ENCODE measurements at regions not wholly inside any gene's neighbourhood (a gene's known extent, or its start where the extent isn't known, plus 50 kb on each side); places are given as distances from the start of the nearest gene placed in this dataset.

DNA sequence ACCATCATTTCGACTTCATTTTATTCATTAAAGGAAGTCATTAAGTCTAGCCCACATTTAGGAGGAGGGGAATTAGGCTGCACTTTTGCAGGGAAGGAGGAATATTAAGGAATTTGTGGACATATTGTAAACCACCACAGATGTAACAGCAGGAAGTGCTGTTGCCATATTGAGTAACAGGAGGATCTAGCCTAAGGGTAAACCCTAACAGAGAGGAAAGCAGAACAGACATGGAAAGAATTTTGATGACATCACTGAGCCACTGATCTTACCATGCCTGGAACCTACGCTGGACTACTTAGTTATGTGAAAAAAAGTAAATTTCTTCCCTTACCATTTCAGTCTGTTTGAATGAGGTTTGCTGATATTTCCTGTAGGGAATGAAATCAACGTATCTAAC is 100.7 kb upstream of the ATF7IP start:
- Mint-ChIP-seq H3K4me1 (peaks cover 4% of the 10 kb centered on the region), H3K36me3 (ENCODE audit: low read depth) (no peaks in the 10 kb centered on the region), H3K27me3 (no peaks in the 10 kb centered on the region), H3K27ac (no peak overlapping the region), H3K4me3 (no peak overlapping the region)
- no peak for ATAC-seq
- H3K9me3 ChIP-seq (ENCODE audit: control insufficient read depth, low read length, poor library complexity, severe bottlenecking), result peaks cover 2% of the 10 kb centered on the region
- DNase-seq, result no peak

- no peak overlapping the region for H3K27ac Mint-ChIP-seq
- DNase-seq (no peak), ATAC-seq (no peak)
- H3K9me3 ChIP-seq (ENCODE audit: control insufficient read depth, low read length, poor library complexity, severe bottlenecking), result peaks cover 2% of the 10 kb centered on the region
- H3K4me3 Mint-ChIP-seq, result no peak overlapping the region
- no peaks in the 10 kb centered on the region for H3K36me3 Mint-ChIP-seq (ENCODE audit: low read depth)
- peaks cover 4% of the 10 kb centered on the region for H3K4me1 Mint-ChIP-seq
- H3K27me3 Mint-ChIP-seq, result no peaks in the 10 kb centered on the region
Measured at GRCh38 chr12:14268120-14268515, 97.4 kb upstream of the ATF7IP start.

GRCh38 chr12:14270392-14270791 is 95.1 kb upstream of the ATF7IP start:
- Mint-ChIP-seq H3K4me3 (no peak overlapping the region), H3K36me3 (ENCODE audit: low read depth) (no peaks in the 10 kb centered on the region), H3K27ac (no peak overlapping the region), H3K27me3 (no peaks in the 10 kb centered on the region), H3K4me1 (peaks cover 7% of the 10 kb centered on the region)
- DNase-seq (no peak), ATAC-seq (no peak)
- H3K9me3 ChIP-seq (ENCODE audit: control insufficient read depth, low read length, poor library complexity, severe bottlenecking), result no peaks in the 10 kb centered on the region

DNA sequence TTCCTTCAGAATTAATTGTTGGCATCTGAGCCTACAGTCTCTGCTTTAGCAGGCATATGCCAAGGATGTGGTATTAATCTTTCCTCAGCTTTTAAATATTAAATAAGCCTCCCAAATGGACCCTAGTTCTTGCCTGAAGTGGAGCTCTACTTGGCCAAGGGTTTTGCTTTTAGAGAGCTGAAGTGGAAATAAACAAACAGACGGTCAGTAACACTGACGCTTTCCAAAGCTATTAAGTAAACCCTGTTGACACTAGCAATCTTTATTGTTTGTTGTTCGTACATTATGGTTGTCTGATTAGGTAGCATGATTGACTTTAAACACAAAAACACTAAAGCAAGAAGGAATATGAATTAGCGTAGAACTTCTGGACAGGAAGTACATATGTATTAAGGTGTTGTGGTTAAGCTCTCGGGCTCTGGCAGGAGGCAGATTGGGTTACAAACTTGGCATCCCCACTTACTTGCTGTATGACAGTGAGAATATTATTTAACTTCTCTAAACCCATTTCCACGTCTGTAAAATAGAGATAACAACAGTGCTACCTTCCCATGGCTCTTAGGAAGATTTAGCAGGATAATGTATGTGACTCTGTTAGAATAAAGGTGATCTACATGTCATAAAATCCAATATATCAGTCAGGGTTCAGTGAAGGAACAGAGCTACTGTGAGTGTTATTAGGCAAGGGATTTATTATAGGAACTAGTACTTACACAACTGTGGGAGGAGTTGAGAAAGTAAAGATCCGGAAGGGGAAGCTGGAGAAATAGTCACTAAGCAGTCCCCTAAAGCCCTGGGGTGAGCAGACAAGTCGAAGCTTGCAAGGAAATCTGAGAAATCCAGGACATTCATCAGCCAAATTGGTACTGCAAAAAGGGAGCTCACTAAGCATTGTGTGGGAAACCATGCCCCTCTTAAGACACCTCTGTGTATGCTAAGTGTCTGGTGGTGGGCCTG is 92.2 kb upstream of the ATF7IP start:
- Mint-ChIP-seq H3K27me3 (no peaks in the 10 kb centered on the region), H3K4me3 (no peak overlapping the region), H3K27ac (no peak overlapping the region), H3K36me3 (ENCODE audit: low read depth) (no peaks in the 10 kb centered on the region), H3K4me1 (peaks cover 11% of the 10 kb centered on the region)
- H3K9me3 ChIP-seq (ENCODE audit: control insufficient read depth, low read length, poor library complexity, severe bottlenecking), result no peaks in the 10 kb centered on the region
- no peak for DNase-seq
- ATAC-seq, result peak; percentile 50

GRCh38 chr12:14273913-14274311 is 91.6 kb upstream of the ATF7IP start:
- Mint-ChIP-seq H3K36me3 (ENCODE audit: low read depth) (no peaks in the 10 kb centered on the region), H3K4me1 (peaks cover 11% of the 10 kb centered on the region), H3K27me3 (no peaks in the 10 kb centered on the region), H3K27ac (no peak overlapping the region), H3K4me3 (no peak overlapping the region)
- DNase-seq (no peak), ATAC-seq (no peak)
- H3K9me3 ChIP-seq (ENCODE audit: control insufficient read depth, low read length, poor library complexity, severe bottlenecking), result no peaks in the 10 kb centered on the region

DNA sequence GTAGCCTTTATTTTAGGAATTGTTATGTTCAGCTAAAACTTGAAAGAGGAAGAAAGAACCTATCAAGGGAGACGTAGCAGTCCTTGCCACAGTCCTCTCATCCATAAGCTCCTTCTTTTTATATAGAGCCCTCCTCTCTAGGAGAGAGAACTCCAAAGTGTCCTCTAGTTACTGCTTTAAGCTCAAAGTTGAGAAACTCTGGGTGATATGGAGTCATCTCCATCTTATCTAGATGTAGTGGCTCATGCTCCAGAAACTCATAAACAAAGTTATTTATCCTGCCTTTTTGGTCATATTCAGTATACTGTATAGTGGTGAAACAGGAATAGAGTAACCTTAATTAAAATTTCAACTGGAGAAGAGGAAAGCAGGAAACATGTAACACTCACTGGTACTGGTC is 90.4 kb upstream of the ATF7IP start:
- DNase-seq (no peak), ATAC-seq (no peak)
- Mint-ChIP-seq H3K4me3 (no peak overlapping the region), H3K27me3 (no peaks in the 10 kb centered on the region), H3K36me3 (ENCODE audit: low read depth) (no peaks in the 10 kb centered on the region), H3K27ac (no peak overlapping the region), H3K4me1 (peaks cover 11% of the 10 kb centered on the region)
- H3K9me3 ChIP-seq (ENCODE audit: control insufficient read depth, low read length, poor library complexity, severe bottlenecking), result no peaks in the 10 kb centered on the region

DNA sequence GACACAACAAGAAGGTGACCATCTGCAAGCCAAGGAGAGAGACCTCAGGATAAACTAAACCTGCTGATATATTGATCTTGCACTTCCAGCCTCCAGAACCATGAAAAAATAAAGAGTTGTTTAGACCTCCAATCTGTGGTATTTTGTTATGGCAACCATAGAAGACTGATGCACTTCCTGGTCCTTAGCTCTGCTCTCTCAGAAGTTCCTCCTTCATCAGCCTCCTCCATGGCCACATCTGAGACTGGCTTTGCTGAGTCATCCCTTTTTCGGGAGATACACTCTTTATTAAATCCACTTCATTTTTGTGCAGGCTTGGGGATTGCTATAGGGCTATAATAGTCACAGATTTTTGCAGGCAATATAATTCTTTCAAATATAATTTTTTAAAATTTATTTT is 89.6 kb upstream of the ATF7IP start:
- Mint-ChIP-seq H3K4me3 (no peak overlapping the region), H3K27me3 (no peaks in the 10 kb centered on the region), H3K36me3 (ENCODE audit: low read depth) (peaks cover 2% of the 10 kb centered on the region), H3K27ac (no peak overlapping the region), H3K4me1 (peaks cover 11% of the 10 kb centered on the region)
- DNase-seq (no peak), ATAC-seq (peak; percentile 54)
- H3K9me3 ChIP-seq (ENCODE audit: control insufficient read depth, low read length, poor library complexity, severe bottlenecking), result no peaks in the 10 kb centered on the region

GRCh38 chr12:14278294-14278953 is 87.1 kb upstream of the ATF7IP start:
- Mint-ChIP-seq H3K27me3 (no peaks in the 10 kb centered on the region), H3K36me3 (ENCODE audit: low read depth) (peaks cover 2% of the 10 kb centered on the region), H3K27ac (no peak overlapping the region), H3K4me1 (peaks cover 4% of the 10 kb centered on the region), H3K4me3 (no peak overlapping the region)
- no peak for DNase-seq
- peak; percentile 25 for ATAC-seq
- no peaks in the 10 kb centered on the region for H3K9me3 ChIP-seq (ENCODE audit: control insufficient read depth, low read length, poor library complexity, severe bottlenecking)

DNA sequence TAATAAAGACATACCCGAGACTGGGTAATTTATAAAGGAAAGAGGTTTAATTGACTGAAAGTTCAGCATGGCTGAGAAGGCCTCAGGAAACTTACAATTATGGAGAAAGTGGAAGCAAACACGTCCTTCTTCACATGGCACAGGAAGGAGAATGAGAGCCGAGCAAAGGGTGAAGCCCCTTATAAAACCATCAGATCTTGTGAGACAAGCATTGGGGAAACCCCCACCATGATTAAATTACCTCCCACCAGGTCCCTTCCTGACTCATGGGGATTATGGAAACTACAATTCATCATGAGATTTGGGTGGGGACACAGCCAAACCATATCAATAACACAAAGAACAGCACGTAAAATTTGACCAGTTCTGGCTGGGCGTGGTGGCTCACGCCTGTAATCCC is 85.6 kb upstream of the ATF7IP start:
- no peak for DNase-seq
- H3K9me3 ChIP-seq (ENCODE audit: control insufficient read depth, low read length, poor library complexity, severe bottlenecking), result no peaks in the 10 kb centered on the region
- no peak for ATAC-seq
- no peaks in the 10 kb centered on the region for H3K27me3 Mint-ChIP-seq
- H3K4me1 Mint-ChIP-seq, result peaks cover 4% of the 10 kb centered on the region
- no peak overlapping the region for H3K4me3 Mint-ChIP-seq
- no peak overlapping the region for H3K27ac Mint-ChIP-seq
- peaks cover 2% of the 10 kb centered on the region for H3K36me3 Mint-ChIP-seq (ENCODE audit: low read depth)

DNA sequence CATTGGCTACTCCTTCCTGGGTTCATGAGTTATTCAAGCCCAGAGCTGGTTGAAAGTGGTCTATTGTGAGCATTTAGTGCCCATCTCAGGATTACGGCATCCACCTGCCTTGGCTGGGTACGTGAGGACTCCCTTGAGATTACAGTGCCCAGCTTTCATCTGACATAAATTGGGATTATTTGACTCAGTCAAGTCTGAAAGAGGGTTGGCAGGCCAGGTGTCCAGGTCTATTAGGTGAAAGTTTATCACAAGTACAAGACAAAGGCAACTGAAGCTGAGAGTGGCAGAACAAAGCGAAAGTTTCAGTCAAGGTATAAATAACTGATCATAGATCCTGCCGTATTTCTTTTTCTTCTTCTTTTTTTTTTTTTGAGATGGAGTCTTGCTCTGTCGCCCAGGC is 84.6 kb upstream of the ATF7IP start:
- ATAC-seq (no peak), DNase-seq (no peak)
- Mint-ChIP-seq H3K4me3 (no peak overlapping the region), H3K27me3 (no peaks in the 10 kb centered on the region), H3K27ac (no peak overlapping the region), H3K4me1 (peaks cover under 1% of the 10 kb centered on the region), H3K36me3 (ENCODE audit: low read depth) (peaks cover 2% of the 10 kb centered on the region)
- H3K9me3 ChIP-seq (ENCODE audit: control insufficient read depth, low read length, poor library complexity, severe bottlenecking), result no peaks in the 10 kb centered on the region

GRCh38 chr12:14281539-14281938 is 83.9 kb upstream of the ATF7IP start:
- DNase-seq (no peak), ATAC-seq (no peak)
- Mint-ChIP-seq H3K27ac (no peak overlapping the region), H3K4me3 (no peak overlapping the region), H3K27me3 (no peaks in the 10 kb centered on the region), H3K4me1 (no peaks in the 10 kb centered on the region), H3K36me3 (ENCODE audit: low read depth) (peaks cover 2% of the 10 kb centered on the region)
- no peaks in the 10 kb centered on the region for H3K9me3 ChIP-seq (ENCODE audit: control insufficient read depth, low read length, poor library complexity, severe bottlenecking)

- no peak for ATAC-seq
- H3K4me3 Mint-ChIP-seq, result no peak overlapping the region
- H3K9me3 ChIP-seq (ENCODE audit: control insufficient read depth, low read length, poor library complexity, severe bottlenecking), result no peaks in the 10 kb centered on the region
- H3K27ac Mint-ChIP-seq, result no peak overlapping the region
- H3K36me3 Mint-ChIP-seq (ENCODE audit: low read depth), result peaks cover 2% of the 10 kb centered on the region
- DNase-seq, result no peak
- H3K27me3 Mint-ChIP-seq, result no peaks in the 10 kb centered on the region
- no peaks in the 10 kb centered on the region for H3K4me1 Mint-ChIP-seq
Measured at GRCh38 chr12:14283489-14284144, 81.9 kb upstream of the ATF7IP start.

DNA sequence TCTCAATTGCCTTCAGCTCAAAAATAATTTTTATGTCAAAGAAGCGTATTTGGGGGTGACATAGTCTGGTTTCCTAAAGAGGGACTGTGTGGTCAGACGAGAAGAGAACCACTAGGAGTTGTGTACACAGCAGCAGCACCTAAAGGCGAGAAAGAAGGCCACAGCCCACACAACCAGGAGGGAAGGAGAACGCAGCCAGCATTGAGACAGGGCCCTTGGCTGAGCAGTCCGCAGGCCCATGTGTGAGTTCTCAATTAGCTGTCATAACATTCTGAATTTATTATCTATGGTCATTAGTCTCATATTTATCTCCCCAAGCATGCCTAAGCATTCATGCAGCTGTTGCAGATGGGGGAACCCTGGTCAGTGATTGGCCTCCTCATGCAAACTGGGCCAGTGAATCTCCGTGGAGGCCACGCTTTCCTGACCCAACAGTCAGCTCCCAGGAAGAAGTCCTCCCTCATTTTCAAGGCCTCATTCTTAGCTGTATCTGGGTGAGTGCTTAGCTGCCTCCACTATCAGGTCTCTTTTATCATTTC is 81.2 kb upstream of the ATF7IP start:
- Mint-ChIP-seq H3K36me3 (ENCODE audit: low read depth) (peaks cover 2% of the 10 kb centered on the region), H3K4me3 (no peak overlapping the region), H3K4me1 (no peaks in the 10 kb centered on the region), H3K27me3 (no peaks in the 10 kb centered on the region), H3K27ac (no peak overlapping the region)
- H3K9me3 ChIP-seq (ENCODE audit: control insufficient read depth, low read length, poor library complexity, severe bottlenecking), result no peaks in the 10 kb centered on the region
- ATAC-seq (no peak), DNase-seq (no peak)

All from T-helper 17 cell (primary cell).